Endothelial cell of umbilical vein (primary cell): ENCODE measurements at regions not wholly inside any gene's neighbourhood (a gene's known extent, or its start where the extent isn't known, plus 50 kb on each side); places are given as distances from the start of the nearest gene placed in this dataset.

Experiments
- CTCF ChIP-seq, 2 donors: IDR thresholded peaks; 1 replicate in 1 of 2; 2 replicates in 1 of 2; pipeline ENCODE4 v1.5.1; 2011; ENCODE audit warnings: low read length in 2 of 2, mild to moderate bottlenecking in 2 of 2, moderate library complexity in 2 of 2, control low read depth in 1 of 2, inconsistent platforms in 1 of 2, low read depth in 1 of 2; ENCODE audit not compliant: insufficient read depth in 1 of 2; ENCODE audit errors: extremely low read depth in 1 of 2
- EZH2 ChIP-seq: IDR thresholded peaks from 2 replicates; pipeline ENCODE4 v1.6.1; 2012; ENCODE audit warnings: borderline replicate concordance, low read depth, mild to moderate bottlenecking, moderate library complexity, low read length, inconsistent platforms; ENCODE audit not compliant: severe bottlenecking
- FOS ChIP-seq: IDR thresholded peaks from 2 replicates; pipeline ENCODE4 v1.6.1; 2011; ENCODE audit warnings: mild to moderate bottlenecking, low read length, moderate library complexity, borderline replicate concordance; ENCODE audit not compliant: insufficient read depth
- JUN ChIP-seq: IDR thresholded peaks from 2 replicates; pipeline ENCODE4 v1.6.1; 2011; ENCODE audit warnings: borderline replicate concordance, low read depth; ENCODE audit not compliant: insufficient read length, insufficient read depth
- MYC ChIP-seq: IDR thresholded peaks from one replicate; pipeline ENCODE4 v1.6.1; 2011; ENCODE audit warnings: mild to moderate bottlenecking, low read depth, low read length
- POLR2A ChIP-seq: IDR thresholded peaks from 2 replicates; pipeline ENCODE4 v1.6.1; 2012; ENCODE audit warnings: low read depth, mild to moderate bottlenecking, control low read depth, low read length
- POLR2AphosphoS5 ChIP-seq: IDR thresholded peaks from 2 replicates; pipeline ENCODE4 v1.6.1; 2012; ENCODE audit warnings: low read depth, mild to moderate bottlenecking, control low read depth, low read length, moderate library complexity; ENCODE audit not compliant: insufficient read depth

DNA sequence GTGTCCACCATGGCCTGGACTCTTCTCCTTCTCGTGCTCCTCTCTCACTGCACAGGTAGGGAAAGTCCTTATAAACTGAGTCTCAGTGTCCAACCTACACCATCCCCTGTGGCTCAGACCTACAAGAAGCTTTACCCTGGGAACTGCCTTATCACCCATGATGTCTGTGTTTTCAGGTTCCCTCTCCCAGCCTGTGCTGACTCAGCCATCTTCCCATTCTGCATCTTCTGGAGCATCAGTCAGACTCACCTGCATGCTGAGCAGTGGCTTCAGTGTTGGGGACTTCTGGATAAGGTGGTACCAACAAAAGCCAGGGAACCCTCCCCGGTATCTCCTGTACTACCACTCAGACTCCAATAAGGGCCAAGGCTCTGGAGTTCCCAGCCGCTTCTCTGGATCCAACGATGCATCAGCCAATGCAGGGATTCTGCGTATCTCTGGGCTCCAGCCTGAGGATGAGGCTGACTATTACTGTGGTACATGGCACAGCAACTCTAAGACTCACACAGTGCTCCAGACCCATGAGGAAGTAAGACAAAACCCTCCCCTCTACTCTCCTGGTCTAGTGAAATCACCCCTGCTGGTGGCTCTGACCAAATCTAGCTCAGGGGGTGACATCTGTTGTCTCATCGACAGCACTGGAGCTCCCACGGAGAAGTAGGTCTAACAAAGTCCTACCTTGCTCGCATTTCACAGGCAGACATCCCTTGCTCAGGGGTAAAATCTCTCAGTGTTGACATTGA is 74.3 kb downstream of the VPREB1 start:
- no peak for TF ChIP-seq POLR2AphosphoS5
- TF ChIP-seq CTCF (IDR thresholded peaks at IDR 0.05; ENCODE audit: extremely low read depth in 1 of 2, insufficient read depth in 1 of 2, low read depth in 1 of 2, low read length in 2 of 2) = no peak
- TF ChIP-seq POLR2A = no peak
- no peak for TF ChIP-seq JUN
- TF ChIP-seq FOS = no peak
- no peak for TF ChIP-seq EZH2
- no peak for TF ChIP-seq MYC
